ENCODE measurements at regions not wholly inside any gene's neighbourhood (a gene's known extent, or its start where the extent isn't known, plus 50 kb on each side); places are given as distances from the start of the nearest gene placed in this dataset.

DNA sequence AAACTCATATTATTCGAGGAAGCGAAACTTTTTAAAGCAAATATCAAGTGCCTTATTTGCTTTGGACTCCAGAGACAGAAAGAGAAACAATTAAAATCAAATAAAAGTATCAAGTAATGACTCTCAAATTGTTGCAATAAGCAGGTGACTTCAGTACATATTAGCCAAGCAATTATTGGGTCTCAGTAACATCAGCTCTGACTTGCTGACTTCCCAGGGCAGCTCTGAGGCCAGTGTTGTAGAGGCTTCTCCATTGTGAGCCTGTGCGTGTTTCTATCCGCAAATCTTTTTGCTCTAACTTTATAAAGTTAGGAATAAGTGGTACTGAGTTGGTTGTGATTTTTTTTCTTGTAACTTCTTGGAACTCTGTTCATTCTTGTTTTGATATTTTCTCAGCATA is 186.8 kb upstream of the PRLR start:
- no peak for DNase-seq

GRCh38 chr5:35416217-35416988 is 186.1 kb upstream of the PRLR start:
- no peak for DNase-seq

GRCh38 chr5:35415309-35415708 is 185.0 kb upstream of the PRLR start:
- no peak for DNase-seq

DNA sequence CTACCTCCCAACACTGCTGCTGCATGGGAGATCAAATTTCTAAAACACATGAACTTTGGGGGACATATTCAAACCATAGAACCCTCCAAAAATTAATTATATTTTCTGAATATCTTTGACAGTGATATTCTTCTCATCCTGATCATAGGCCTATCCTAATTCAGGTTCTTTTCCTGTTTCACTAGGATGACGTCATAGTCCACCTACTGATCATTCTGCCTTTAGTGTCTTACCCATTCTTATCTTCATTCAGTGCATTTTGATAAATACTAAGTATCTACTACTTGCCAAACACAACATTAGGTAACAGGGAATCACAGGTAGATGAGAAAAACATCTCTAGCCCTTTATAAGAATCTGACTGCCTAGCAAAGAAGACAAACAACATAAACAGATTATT is 179.1 kb upstream of the PRLR start:
- no peak for DNase-seq

DNA sequence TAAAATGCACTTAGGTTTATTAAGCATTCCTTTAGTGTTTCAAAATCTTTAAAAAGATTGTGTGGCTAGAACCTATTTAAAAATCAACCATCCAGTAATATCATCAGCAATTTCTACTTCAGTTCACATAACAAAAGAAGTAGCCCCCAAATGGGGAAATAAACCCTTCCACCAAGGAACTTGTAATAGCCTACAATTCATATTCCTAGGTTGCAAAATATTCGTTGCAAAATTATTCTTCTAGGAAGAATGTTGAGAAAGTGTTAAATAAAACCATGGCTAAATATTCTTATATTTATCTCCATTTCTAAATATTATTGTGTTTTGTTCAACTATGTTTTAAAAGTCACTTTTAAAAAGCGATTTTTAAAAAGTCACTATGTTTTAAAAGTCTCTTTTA is 177.9 kb upstream of the PRLR start:
- DNase-seq: no peak

- no peak for DNase-seq
Measured at GRCh38 chr5:35407697-35408096, 177.4 kb upstream of the PRLR start.

DNA sequence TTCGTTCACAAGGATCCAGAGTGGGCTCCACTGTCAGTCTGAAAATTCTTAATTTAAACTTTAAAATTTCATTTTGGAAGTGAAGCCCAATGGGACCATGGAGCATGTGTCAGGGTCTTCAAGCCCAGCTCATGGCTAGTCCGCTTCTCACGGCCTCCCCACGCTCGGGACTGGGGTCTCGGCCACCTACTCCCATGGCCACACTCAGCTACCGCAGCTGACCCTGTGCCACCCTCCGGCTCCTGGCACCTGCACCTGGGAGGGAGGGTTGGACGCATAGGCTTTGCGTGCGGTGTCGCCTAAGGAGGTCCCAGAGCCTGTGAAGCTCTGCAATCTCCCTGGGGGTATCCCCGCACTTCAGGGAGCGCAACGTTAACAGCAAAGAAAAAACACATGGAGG is 175.7 kb upstream of the PRLR start:
- no peak for DNase-seq

GRCh38 chr5:35404701-35405100 is 174.4 kb upstream of the PRLR start:
- no peak for DNase-seq

DNA sequence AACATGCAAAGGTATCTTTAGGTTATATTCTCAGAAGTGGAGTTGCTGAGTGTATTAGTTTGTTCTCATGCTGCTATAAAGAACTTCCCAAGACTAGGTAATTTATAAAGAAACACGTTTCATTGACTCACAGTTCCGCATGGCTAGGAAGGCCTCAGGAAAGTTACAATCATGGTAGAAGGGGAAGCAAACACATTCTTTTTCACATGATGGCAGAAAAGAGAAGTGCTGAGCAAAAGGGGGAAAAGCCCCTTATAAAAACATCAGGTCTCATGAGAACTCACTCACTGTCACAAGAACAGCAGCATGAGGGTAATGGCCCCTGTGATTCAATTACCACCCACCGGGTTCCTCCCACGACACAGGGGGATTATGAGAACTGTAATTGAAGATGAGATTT is 163.6 kb upstream of the PRLR start:
- no peak for DNase-seq

DNA sequence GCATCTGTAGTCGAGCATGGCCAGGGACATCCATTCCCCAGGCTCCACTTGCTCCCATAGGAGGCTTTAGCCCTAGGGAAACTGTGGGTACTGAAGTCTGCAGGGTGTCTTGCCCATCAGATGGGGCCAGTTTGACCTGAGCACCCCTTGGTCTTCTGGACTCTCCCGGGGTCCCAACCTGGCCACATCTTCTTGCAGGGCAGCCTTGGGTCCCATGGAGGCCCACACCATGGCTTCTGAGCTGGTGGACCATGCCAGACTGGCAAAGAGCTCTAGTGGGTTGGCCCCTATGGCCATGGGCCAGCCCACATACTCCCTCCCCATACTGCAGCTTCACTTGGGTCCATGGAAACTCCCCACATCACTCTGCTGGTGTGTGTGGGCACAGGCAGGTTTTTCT is 154.4 kb upstream of the PRLR start:
- DNase-seq: no peak

- no peak for DNase-seq
Measured at GRCh38 chr5:35383041-35383440, 152.8 kb upstream of the PRLR start.

DNA sequence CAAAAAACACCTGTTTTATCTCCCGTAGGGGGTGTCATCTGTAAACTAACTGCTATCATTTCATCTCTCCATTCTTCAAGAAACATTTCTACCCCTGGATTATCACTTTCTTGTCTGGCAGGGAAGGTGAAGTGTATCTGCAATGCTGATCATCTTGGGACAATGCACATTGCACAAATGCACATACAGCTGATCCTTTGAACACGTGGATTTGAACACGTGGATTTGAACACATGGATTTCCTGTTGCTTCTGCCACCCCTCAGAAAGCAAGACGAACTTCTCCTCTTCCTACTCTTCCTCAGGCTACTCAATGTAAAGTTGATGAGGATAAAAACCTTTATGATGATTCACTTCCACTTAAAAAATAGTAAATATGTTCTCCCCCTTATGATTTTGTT is 147.4 kb upstream of the PRLR start:
- no peak for DNase-seq

DNA sequence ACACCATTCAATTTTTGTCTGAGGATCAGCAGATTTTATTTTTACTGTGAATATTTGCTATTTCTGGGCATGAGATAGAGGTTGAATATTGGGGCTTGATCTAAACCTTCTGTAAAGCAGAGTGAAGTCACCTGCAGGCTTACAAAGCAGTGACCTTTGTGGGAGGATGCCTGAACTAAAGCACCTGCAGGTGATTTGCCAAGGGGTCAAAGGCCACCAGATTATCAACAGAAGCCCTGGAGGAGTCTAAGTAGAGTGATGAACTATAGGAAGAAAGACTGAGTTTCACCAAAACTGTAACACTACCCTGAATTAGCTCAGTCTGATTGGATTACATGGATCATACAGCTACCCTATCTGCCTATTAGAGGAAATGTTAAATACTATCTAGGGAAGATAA is 144.3 kb upstream of the PRLR start:
- no peak for DNase-seq

GRCh38 chr5:35373249-35373648 is 143.0 kb upstream of the PRLR start:
- no peak for DNase-seq

DNA sequence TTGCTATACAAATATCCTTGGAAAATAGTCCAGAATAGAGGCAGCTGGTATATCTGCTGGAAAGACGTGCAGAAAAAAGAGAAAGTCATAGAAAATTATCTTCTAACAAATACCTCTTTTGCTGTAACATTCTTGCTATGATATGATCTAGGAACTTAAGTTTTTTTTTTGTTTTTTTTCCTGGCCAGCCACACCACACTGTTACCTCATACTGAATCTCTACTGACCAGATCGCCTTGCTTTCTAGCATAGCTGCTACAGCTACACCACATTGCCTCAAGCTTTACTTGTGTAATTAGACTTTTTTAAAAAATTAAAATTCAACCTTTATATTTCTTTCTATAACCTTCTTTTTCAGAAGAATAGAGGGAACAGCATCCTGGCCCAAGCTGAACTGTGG is 142.2 kb upstream of the PRLR start:
- DNase-seq: no peak

DNA sequence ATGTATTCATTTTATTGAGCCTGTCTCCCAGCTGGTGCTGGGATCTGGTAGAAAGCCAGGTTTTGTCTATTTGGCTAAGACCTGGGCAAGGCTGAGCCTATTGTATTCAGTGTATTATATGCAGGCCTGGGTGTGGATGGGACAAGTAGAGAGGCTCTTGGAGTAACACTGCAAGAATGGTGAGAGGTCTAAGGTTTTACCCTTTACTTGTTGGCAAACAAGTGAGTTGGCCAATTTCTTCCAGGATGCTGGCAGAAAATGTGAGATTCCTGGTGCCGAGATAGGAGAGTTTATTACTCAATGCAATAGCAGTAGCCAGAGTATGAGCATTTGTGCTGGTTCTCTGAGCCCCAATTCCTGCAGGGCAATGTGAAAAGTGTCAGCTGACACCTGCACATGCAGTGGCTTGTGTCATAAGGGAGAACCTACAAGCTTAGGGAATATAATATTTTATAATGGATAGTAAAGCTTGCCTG is 141.7 kb upstream of the PRLR start:
- DNase-seq: no peak

DNA sequence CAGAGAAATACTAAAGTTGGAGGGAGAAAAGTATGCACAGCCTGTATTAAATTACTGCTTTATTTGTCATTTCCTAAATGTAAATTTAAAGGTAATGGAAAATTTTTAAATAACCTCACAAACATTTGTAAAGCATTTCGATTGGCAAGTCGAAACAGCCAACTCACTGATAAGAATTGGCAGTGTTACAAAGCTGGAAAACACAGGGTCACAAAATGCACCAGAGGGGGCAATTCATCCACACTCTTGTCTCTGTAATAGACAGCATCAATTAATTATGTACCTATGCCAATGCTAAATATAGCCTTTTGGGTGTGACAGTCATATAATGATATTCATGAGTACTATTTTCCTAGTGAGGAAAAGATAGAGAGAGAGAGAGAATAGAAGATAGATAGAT is 140.6 kb upstream of the PRLR start:
- DNase-seq: no peak

GRCh38 chr5:35369965-35370790 is 139.9 kb upstream of the PRLR start:
- DNase-seq: no peak

DNA sequence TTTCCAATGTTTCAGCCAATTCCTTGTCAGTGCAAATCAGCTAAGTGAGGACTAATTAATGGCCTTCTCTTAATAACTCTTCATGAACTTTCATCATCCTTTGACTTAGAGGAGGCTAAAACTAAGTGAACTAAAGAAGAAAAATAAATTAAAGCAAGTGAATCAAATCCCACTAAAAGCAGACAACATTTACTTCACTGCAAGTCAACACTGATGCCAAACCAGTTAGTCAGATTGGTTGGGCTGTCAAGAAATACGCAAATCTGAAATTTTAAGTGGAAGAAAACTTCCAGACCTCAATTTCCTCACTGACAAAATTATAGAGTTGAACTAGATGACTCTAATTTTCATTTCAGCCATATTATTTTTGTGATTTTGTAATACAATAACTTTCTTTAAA is 137.2 kb upstream of the PRLR start:
- DNase-seq: no peak

DNA sequence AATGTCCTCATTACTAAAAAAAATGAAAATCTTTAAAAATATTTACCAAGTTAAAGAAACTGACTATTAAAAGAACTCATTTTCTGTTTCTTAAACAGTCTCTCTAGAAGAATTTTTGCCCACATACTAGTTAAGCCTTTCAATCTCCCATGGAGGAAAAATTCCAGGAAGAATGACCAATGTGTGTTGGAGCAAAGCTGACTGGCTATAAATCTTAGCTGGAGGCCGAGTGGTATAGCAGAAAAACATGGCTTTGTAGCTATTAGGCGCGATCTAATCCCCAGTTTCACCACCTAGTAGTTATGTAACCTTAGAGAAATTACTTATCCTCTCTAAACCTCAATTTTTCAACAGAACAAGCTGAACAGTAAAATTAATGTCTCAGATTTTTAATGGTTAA is 135.5 kb upstream of the PRLR start:
- DNase-seq: no peak

- no peak for DNase-seq
Measured at GRCh38 chr5:35364350-35364749, 134.1 kb upstream of the PRLR start.

DNA sequence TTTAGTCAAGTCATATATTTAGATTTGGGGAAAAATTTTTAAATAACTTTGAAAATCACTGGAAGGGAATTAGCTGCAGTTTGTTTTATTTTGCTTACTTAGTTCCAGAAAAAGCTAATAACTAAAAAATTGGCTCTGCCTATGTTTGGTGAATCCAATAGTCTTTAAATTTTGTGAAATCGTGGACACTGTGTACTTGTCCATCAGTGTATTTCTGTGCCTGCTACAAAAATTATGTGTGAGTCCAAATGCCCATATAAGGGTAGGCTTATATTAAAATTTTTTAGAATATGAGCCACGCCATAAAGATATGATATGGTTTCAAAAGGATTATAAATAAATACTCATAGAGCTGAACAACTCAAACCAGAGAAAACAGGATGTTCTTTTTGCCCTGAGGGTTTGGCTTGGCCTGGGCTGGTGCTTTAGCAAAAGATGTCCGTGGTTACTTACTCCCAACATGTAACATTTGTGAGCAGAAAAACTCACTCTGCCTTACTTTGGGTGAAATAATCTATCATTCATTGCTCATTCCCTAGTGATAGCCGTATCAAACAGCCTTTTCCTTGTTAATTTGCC is 133.2 kb upstream of the PRLR start:
- DNase-seq: no peak

- DNase-seq: no peak
Measured at GRCh38 chr5:35362772-35363171, 132.5 kb upstream of the PRLR start.

- DNase-seq: no peak
Measured at GRCh38 chr5:35360671-35361070, 130.4 kb upstream of the PRLR start.

Data from GF-D8 (cell line).